Osteoblast (primary cell): ENCODE measurements at regions not wholly inside any gene's neighbourhood (a gene's known extent, or its start where the extent isn't known, plus 50 kb on each side); places are given as distances from the start of the nearest gene placed in this dataset.

Source experiments
- DNase-seq: peaks from one replicate; pipeline ENCODE4 v3.0.0; 2011; ENCODE audit warnings: low spot score, mixed read lengths; ENCODE audit not compliant: insufficient read length; ENCODE audit errors: missing footprints
- H2AFZ ChIP-seq: 2 replicates; pipeline ENCODE4 v1.6.0; 2011; ENCODE audit warnings: mild to moderate bottlenecking, low read length
- H3K27ac ChIP-seq: 2 replicates; pipeline ENCODE4 v1.5.1; 2011; ENCODE audit warnings: mild to moderate bottlenecking, low read depth, low read length, moderate library complexity
- H3K27me3 ChIP-seq: 2 replicates; pipeline ENCODE4 v1.6.0; 2012; ENCODE audit warnings: mild to moderate bottlenecking, control low read depth, inconsistent platforms, low read length, moderate library complexity; ENCODE audit not compliant: insufficient read depth
- H3K36me3 ChIP-seq: 2 replicates; pipeline ENCODE4 v1.5.1; 2011; ENCODE audit warnings: mild to moderate bottlenecking, low read length, control low read depth, moderate library complexity; ENCODE audit not compliant: insufficient read depth
- H3K4me1 ChIP-seq: 2 replicates; pipeline ENCODE4 v1.5.1; 2011; ENCODE audit warnings: mild to moderate bottlenecking, low read length, control low read depth, moderate library complexity; ENCODE audit not compliant: insufficient read depth
- H3K4me2 ChIP-seq: 2 replicates; pipeline ENCODE4 v1.6.0; 2011; ENCODE audit warnings: mild to moderate bottlenecking, low read length; ENCODE audit not compliant: insufficient read depth
- H3K4me3 ChIP-seq: fragments of 200-600 bp; sonication (generic); 3 replicates; pipeline ENCODE4 v1.5.1; 2012; ENCODE audit warnings: mild to moderate bottlenecking, low read length, inconsistent platforms; ENCODE audit not compliant: insufficient read depth
- H3K79me2 ChIP-seq: 2 replicates; pipeline ENCODE4 v1.6.0; 2012; ENCODE audit warnings: mild to moderate bottlenecking, low read length, control low read depth, inconsistent platforms; ENCODE audit not compliant: insufficient read depth
- H3K9me3 ChIP-seq: 2 replicates; pipeline ENCODE4 v1.5.1; 2011; ENCODE audit warnings: low read depth, low read length, control low read depth
- H4K20me1 ChIP-seq: 2 replicates; pipeline ENCODE4 v1.6.0; 2012; ENCODE audit warnings: mild to moderate bottlenecking, low read length, control low read depth; ENCODE audit not compliant: insufficient read depth
- TF ChIP-seq, protein P1 (sequence below): IDR thresholded peaks from 2 replicates; pipeline ENCODE4 v1.5.1; 2011; ENCODE audit warnings: mild to moderate bottlenecking, low read depth, low read length, moderate library complexity; ENCODE audit errors: extremely low read depth

DNA sequence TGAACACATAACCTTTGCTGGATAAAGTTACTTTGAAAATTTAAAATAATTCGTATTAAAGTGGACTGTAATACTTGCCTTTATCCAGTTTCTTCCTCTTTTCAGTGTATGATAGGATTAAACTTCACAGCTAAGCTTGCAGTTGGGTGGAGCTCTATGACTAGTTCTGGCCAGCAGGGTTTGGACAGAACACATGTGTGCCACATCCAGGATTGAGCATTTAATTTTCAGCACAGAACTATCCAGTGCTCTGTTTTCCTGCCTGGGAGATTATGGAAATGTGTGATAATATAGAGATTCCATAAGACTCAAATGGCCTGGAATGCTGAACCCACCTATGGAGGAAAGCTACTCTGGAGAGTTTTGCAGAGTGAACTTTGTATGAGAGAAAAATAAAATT, 200.2 kb downstream of the OSR1 start:
- Histone ChIP-seq H4K20me1 (no peaks in the 10 kb centered on the region), H3K36me3 (no peaks in the 10 kb centered on the region), H3K79me2 (no peaks in the 10 kb centered on the region), H3K9me3 (no peaks in the 10 kb centered on the region), H3K27me3 (no peaks in the 10 kb centered on the region), H3K4me2 (no peak overlapping the region), H3K4me3 (no peak overlapping the region), H3K27ac (no peak overlapping the region), H3K4me1 (no peaks in the 10 kb centered on the region), H2AFZ (no peak overlapping the region)
- TF ChIP-seq, protein P1, sequence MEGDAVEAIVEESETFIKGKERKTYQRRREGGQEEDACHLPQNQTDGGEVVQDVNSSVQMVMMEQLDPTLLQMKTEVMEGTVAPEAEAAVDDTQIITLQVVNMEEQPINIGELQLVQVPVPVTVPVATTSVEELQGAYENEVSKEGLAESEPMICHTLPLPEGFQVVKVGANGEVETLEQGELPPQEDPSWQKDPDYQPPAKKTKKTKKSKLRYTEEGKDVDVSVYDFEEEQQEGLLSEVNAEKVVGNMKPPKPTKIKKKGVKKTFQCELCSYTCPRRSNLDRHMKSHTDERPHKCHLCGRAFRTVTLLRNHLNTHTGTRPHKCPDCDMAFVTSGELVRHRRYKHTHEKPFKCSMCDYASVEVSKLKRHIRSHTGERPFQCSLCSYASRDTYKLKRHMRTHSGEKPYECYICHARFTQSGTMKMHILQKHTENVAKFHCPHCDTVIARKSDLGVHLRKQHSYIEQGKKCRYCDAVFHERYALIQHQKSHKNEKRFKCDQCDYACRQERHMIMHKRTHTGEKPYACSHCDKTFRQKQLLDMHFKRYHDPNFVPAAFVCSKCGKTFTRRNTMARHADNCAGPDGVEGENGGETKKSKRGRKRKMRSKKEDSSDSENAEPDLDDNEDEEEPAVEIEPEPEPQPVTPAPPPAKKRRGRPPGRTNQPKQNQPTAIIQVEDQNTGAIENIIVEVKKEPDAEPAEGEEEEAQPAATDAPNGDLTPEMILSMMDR = peak; percentile 10
- no peak for DNase-seq

DNA sequence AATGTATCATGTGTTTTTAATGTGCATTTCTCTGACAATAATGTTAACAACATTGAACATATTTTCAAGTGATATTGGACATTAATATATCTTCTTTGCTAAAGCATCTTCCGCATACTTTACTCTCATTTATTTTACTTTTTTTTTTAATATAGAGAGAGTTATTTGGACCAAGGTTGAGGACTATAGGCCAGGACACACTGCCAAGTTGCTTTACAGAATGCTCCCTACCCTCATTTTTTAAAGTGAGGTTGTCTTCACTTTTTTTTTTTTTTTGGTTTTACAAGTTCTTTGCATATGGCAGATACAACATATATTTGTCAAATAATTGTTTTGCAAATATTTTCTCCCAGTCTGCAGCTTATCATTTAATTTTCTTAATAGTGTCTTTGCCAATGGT, 201.8 kb downstream of the OSR1 start:
- Histone ChIP-seq H3K4me3 (no peak overlapping the region), H3K79me2 (no peaks in the 10 kb centered on the region), H3K4me2 (no peak overlapping the region), H4K20me1 (no peaks in the 10 kb centered on the region), H3K36me3 (no peaks in the 10 kb centered on the region), H3K9me3 (no peaks in the 10 kb centered on the region), H3K4me1 (no peaks in the 10 kb centered on the region), H3K27ac (no peak overlapping the region), H3K27me3 (no peaks in the 10 kb centered on the region), H2AFZ (no peak overlapping the region)
- DNase-seq = no peak
- TF ChIP-seq, protein P1 = no peak

DNA sequence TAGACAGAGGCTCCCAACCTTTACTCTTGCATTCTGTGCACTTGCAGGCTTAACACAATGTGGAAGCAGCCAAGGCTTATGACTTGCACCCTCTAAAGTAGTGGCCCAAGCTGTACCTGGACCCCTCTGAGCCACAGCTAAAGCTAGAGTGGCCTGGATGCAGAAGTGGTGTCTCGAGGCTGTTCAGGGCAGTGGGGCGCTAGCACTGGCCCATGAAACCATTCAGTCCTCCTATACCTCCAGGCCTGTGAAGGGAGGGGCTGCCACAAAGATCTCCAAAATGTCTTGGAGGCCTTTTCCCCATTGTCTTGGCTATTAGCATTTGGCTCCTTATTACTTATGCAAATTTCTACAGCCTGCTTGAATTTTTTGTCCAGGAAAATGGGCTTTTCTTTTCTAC, 207.7 kb downstream of the OSR1 start:
- no peak overlapping the region for H3K27ac ChIP-seq
- no peaks in the 10 kb centered on the region for H3K79me2 ChIP-seq
- no peaks in the 10 kb centered on the region for H3K27me3 ChIP-seq
- no peaks in the 10 kb centered on the region for H3K4me1 ChIP-seq
- no peak overlapping the region for H3K4me3 ChIP-seq
- TF ChIP-seq, protein P1 = no peak
- H3K4me2 ChIP-seq = no peak overlapping the region
- H3K9me3 ChIP-seq = peaks cover 6% of the 10 kb centered on the region
- H4K20me1 ChIP-seq = no peaks in the 10 kb centered on the region
- DNase-seq = no peak
- H3K36me3 ChIP-seq = no peaks in the 10 kb centered on the region
- H2AFZ ChIP-seq = no peak overlapping the region

DNA sequence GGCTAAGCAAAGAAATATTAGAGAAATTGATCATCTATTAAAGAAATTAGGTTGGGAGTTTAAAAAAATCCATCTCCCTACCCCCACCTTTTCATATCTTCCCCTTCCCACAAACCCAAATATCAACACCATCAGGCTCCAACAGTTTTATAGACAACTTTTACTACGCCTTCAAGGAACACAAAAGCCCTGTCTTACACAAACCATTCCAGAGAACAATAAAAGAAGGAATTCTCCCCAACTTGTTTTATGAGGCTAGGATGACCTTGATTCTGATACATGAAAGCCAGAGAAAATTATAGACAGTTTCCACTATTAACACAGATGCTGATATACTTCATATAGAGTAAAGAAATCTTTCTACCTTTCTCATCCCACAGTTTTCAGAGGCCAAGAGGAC, 211.6 kb downstream of the OSR1 start:
- H3K4me1 ChIP-seq = peaks cover 6% of the 10 kb centered on the region
- no peak overlapping the region for H2AFZ ChIP-seq
- no peaks in the 10 kb centered on the region for H3K79me2 ChIP-seq
- no peak overlapping the region for H3K4me3 ChIP-seq
- H3K27ac ChIP-seq = no peak overlapping the region
- DNase-seq = no peak
- no peak overlapping the region for H3K4me2 ChIP-seq
- TF ChIP-seq, protein P1 = no peak
- H4K20me1 ChIP-seq = no peaks in the 10 kb centered on the region
- no peaks in the 10 kb centered on the region for H3K36me3 ChIP-seq
- no peaks in the 10 kb centered on the region for H3K27me3 ChIP-seq
- peaks cover 6% of the 10 kb centered on the region for H3K9me3 ChIP-seq
